Body of pancreas (tissue), 4 donors: ENCODE measurements at regions not wholly inside any gene's neighbourhood (a gene's known extent, or its start where the extent isn't known, plus 50 kb on each side); places are given as distances from the start of the nearest gene placed in this dataset.
A peak's percentile ranks its signal among the peaks of the same experiment; 100 is the strongest.

Experiments used
- ATAC-seq: fragments of 150-250 bp; one replicate; pipeline ENCODE4 v1.9.1; 2016
- DNase-seq, 4 donors: peaks; one replicate each; pipeline ENCODE4 v3.0.0-alpha.2; 2019
- H3K27ac ChIP-seq, 4 donors: fragments of 200-600 bp; sonication (generic); 1 replicate in 3 of 4; 2 replicates in 1 of 4; pipeline versions ENCODE4 v1.5.1 to v1.6.1; 2016 to 2019; ENCODE audit warnings: mild to moderate bottlenecking in 1 of 4, mixed read lengths in 1 of 4, moderate library complexity in 1 of 4
- H3K27me3 ChIP-seq, 2 donors: fragments of 200-600 bp; sonication (generic); one replicate each; pipeline ENCODE4 v1.6.0; 2016; ENCODE audit warnings: mild to moderate bottlenecking in 1 of 2
- H3K36me3 ChIP-seq, 2 donors: fragments of 200-600 bp; sonication (generic); replicated peaks in 1 of 2; 2 replicates each; pipeline ENCODE4 v1.5.1; 2016; ENCODE audit warnings: low read depth in 2 of 2; ENCODE audit not compliant: insufficient read depth in 1 of 2
- H3K4me1 ChIP-seq: fragments of 200-600 bp; sonication (generic); one replicate; pipeline ENCODE4 v1.6.0; 2016
- H3K4me3 ChIP-seq, 2 donors: fragments of 200-600 bp; sonication (generic); 1 replicate in 1 of 2; 2 replicates in 1 of 2; pipeline ENCODE4 v1.5.1; 2016 to 2019
- H3K9me3 ChIP-seq, 3 donors: fragments of 200-600 bp; sonication (generic); 1 replicate in 2 of 3; 2 replicates in 1 of 3; pipeline ENCODE4 v1.5.1; 2016
- POLR2A ChIP-seq, 3 donors: fragments of 450-650 bp; IDR thresholded peaks; one replicate each; pipeline ENCODE4 v1.6.1; 2016; ENCODE audit warnings: antibody characterized with exemption in 3 of 3, mild to moderate bottlenecking in 2 of 3
- WGBS, 2 donors: methylation state at CpG; one replicate each; pipeline ENCODE4 v1.1.5; 2017; 5-methylcytosine and 5-hydroxymethylcytosine counted together
- intact Hi-C: fragments of 100-400 bp; cut with DNase I; formaldehyde crosslinking; loops from one replicate; pipeline ENCODE4 v1.15.1; 2023
- TF ChIP-seq, protein P1 (sequence below), 7 experiments: fragments of 450-650 bp in 4 of 7; fragments of 200-600 bp in 3 of 7; sonication (generic) in 3 of 7; IDR thresholded peaks; one replicate each; pipeline ENCODE4 v1.5.1; 2016 to 2019; ENCODE audit warnings: antibody characterized with exemption in 7 of 7

DNA sequence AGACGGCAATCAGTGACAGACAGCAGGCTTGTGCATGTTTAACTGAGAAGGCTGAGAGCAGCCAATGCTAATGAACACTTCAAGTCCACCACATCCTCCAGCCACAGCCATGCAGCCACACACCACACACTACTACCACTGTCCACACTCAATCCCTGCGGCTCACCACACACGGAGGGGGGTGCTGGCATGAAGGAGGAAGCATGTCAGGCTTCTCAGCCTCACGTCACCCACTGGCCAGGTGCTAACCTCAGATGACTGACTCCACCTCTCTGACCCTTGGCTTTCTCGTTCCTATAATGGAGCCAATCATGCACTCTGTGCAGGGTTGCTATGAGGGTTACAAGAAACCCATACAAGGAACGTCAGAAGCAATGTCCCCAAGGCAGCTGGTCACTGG lies 165.4 kb upstream of the RNF32 start:
- Histone ChIP-seq H3K36me3 (no peaks in the 10 kb centered on the region), H3K27ac (no peak overlapping the region), H3K4me3 (no peak overlapping the region), H3K9me3 (no peaks in the 10 kb centered on the region), H3K27me3 (no peaks in the 10 kb centered on the region), H3K4me1 (no peaks in the 10 kb centered on the region)
- intact Hi-C loops: no loop called here
- 55 to 77% methylated on average over 6 of the region's 6 CpGs for WGBS, 2 donors
- ATAC-seq (no peak), DNase-seq (no peak)
- TF ChIP-seq POLR2A (IDR thresholded peaks at IDR 0.05): no peak
- TF ChIP-seq, protein P1, sequence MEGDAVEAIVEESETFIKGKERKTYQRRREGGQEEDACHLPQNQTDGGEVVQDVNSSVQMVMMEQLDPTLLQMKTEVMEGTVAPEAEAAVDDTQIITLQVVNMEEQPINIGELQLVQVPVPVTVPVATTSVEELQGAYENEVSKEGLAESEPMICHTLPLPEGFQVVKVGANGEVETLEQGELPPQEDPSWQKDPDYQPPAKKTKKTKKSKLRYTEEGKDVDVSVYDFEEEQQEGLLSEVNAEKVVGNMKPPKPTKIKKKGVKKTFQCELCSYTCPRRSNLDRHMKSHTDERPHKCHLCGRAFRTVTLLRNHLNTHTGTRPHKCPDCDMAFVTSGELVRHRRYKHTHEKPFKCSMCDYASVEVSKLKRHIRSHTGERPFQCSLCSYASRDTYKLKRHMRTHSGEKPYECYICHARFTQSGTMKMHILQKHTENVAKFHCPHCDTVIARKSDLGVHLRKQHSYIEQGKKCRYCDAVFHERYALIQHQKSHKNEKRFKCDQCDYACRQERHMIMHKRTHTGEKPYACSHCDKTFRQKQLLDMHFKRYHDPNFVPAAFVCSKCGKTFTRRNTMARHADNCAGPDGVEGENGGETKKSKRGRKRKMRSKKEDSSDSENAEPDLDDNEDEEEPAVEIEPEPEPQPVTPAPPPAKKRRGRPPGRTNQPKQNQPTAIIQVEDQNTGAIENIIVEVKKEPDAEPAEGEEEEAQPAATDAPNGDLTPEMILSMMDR (IDR thresholded peaks at IDR 0.05): no peak

- ATAC-seq (no peak), DNase-seq (no peak)
- Histone ChIP-seq H3K36me3 (no peaks in the 10 kb centered on the region), H3K9me3 (no peaks in the 10 kb centered on the region), H3K4me3 (no peak overlapping the region), H3K4me1 (no peaks in the 10 kb centered on the region), H3K27me3 (no peaks in the 10 kb centered on the region), H3K27ac (no peak overlapping the region)
- 60 to 67% methylated on average over 7 of the region's 7 CpGs for WGBS, 2 donors
- no peak for TF ChIP-seq POLR2A (IDR thresholded peaks at IDR 0.05)
- TF ChIP-seq, protein P1 (IDR thresholded peaks at IDR 0.05): no peak
- intact Hi-C loops: loop anchor here (5.0 kb wide), 1 partner anchor 677 kb away; no protein-coding TSS in a partner anchor
These were observed 166.3 kb upstream of the RNF32 start for GRCh38 chr7:156474241-156474743.

- ATAC-seq: no peak
- Histone ChIP-seq H3K9me3 (no peaks in the 10 kb centered on the region), H3K4me1 (no peaks in the 10 kb centered on the region), H3K36me3 (no peaks in the 10 kb centered on the region), H3K4me3 (no peak overlapping the region), H3K27ac (no peak overlapping the region), H3K27me3 (no peaks in the 10 kb centered on the region)
- 10% methylated on average over 9 of the region's 9 CpGs for WGBS, 2 donors
- intact Hi-C loops: loop anchor here (5.0 kb wide), 1 partner anchor 676 kb away; no protein-coding TSS in a partner anchor
- TF ChIP-seq, protein P1 (IDR thresholded peaks at IDR 0.05): peak; percentile 41 to 81 (median 66)
- TF ChIP-seq POLR2A (IDR thresholded peaks at IDR 0.05): no peak
- peak; percentile 42 to 68 (median 52) for DNase-seq
These were observed 166.9 kb upstream of the RNF32 start for GRCh38 chr7:156473476-156474240.

- DNase-seq (no peak), ATAC-seq (no peak)
- H3K27me3 ChIP-seq: no peaks in the 10 kb centered on the region
- H3K36me3 ChIP-seq: no peaks in the 10 kb centered on the region
- intact Hi-C loops: loop anchor here (5.0 kb wide), 1 partner anchor 675 kb away; no protein-coding TSS in a partner anchor
- no peak overlapping the region for H3K4me3 ChIP-seq
- H3K4me1 ChIP-seq: no peaks in the 10 kb centered on the region
- WGBS, 2 donors: 81 to 88% methylated on average over 11 of the region's 11 CpGs
- no peaks in the 10 kb centered on the region for H3K9me3 ChIP-seq
- no peak for TF ChIP-seq POLR2A (IDR thresholded peaks at IDR 0.05)
- TF ChIP-seq, protein P1 (IDR thresholded peaks at IDR 0.05): no peak
- no peak overlapping the region for H3K27ac ChIP-seq
These were observed 168.3 kb upstream of the RNF32 start for GRCh38 chr7:156472267-156472666.
